HT-29 (cell line): ENCODE measurements at regions not wholly inside any gene's neighbourhood (a gene's known extent, or its start where the extent isn't known, plus 50 kb on each side); places are given as distances from the start of the nearest gene placed in this dataset.

ENCODE experiments used
- DNase-seq: peaks from one replicate; pipeline ENCODE4 v3.0.0-alpha.2; 2015; ENCODE audit warnings: low spot score

GRCh38 chr5:123786411-123786810, 274.4 kb downstream of the CSNK1G3 start:
- DNase-seq, result no peak

- DNase-seq, result no peak
Measured at GRCh38 chr5:123785162-123786071, 273.4 kb downstream of the CSNK1G3 start.

- DNase-seq, result no peak
Measured at GRCh38 chr5:123783421-123783820, 271.4 kb downstream of the CSNK1G3 start.

DNA sequence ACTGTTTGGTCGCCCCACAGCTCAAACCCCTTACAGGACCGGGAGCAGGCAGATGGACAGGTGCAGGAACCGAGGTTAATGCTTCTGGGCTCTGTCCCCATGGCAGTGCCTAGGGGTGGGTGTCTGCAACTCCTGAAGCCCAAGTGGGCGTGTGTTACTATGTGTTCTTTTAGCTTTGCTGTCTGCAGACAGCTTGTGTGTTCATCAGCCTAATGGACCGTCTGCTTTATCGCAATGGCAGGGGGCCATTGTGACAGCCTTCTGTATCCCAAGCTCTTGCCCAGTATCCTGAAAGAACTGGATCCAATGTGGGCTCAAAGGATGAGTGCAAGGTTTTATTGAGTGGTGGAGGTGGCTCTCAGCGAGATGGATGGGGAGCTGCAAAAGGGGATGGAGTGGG, 266.7 kb downstream of the CSNK1G3 start:
- DNase-seq, result no peak

GRCh38 chr5:123776761-123777160, 264.8 kb downstream of the CSNK1G3 start:
- no peak for DNase-seq

- DNase-seq, result no peak
Measured at GRCh38 chr5:123771715-123772114, 259.7 kb downstream of the CSNK1G3 start.

DNA sequence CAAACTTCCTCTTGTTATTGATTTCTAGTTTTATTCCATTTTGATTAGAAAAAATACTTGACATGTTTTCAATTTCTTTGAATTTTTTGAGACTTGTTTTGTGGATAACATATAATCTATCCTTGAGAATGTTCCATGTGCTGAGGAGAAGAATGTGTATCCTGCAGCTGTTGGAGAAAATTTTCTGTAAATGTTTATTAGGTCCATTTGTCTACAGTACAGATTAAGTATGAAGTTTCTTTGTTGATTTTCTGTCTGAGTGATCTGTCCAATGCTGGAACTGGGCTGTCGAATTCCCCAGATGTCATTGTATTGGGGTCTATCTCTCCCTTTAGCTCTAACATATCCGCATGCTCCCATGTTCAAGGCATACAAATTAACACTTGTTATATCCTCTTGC, 251.2 kb downstream of the CSNK1G3 start:
- DNase-seq, result no peak

GRCh38 chr5:123756816-123757215, 244.8 kb downstream of the CSNK1G3 start:
- no peak for DNase-seq

DNA sequence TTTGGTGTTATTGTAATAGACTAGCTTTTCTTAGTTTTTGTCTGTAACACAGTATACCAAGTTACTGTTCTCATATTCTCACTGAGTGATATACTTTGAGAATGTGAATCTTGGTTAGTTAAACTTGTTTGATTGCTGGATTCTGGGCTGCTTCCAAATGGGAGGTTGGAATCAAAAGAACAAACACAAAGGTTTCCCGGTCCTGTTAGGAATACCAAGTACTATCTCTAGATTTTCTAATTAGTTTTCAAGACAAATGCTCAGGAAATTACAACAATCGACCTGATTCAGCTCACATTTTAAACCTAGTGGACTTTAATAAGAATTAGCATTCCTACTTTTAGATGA, 244.3 kb downstream of the CSNK1G3 start:
- no peak for DNase-seq

- DNase-seq, result no peak
Measured at GRCh38 chr5:123755653-123756317, 243.8 kb downstream of the CSNK1G3 start.

DNA sequence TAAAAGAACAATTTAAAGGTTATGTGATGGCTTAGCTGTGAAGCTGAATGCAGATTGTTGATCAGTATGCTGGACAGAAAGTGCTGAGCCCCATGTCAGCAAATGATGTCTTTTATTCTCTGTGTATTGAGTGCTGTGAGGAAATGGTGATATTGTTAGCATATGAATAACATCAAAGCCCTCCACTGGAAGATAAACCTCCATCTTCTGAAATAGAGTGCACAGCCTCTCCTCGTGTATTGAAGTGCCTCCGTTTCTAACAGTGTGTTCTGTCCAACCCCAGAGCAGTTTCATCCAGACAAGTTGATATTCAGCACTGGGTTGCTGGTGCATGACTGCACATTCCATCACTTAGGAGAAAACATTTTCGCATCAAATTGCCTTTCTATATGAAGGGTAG, 242.9 kb downstream of the CSNK1G3 start:
- DNase-seq, result no peak

- no peak for DNase-seq
Measured at GRCh38 chr5:123753937-123754891, 242.2 kb downstream of the CSNK1G3 start.

DNA sequence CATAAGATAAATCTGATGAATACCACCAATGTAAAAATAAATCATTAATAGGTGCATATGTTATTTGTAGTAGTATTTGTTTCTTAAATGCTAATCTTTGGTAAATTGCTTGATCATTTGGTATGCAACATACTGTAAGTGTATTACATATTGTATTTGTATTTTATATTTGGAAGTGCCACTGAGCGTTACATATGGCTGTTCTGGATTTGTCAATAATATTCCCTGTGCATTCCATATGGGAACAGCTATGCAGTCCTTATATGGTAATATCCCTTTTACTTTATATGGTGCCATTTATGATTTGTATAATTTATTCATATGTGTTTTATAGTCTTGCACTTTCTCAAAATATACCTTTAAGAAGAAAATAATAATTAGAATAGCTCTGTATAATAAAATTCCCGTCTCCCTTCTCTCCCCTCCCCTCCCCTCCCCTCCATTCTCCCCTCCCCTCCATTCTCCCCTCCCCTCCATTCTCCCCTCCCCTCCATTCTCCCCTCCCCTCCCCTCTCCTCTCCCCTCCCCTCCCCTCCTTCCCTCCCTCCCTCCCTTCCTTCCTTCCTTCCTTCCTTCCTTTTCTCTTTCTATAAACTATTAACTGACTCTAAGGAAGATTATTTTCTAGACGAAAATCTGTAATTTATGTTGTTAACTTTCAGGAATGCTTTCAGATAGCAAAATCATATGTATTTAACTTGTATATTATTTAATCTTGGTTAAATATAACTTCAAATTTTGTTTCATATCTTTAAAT, 241.4 kb downstream of the CSNK1G3 start:
- no peak for DNase-seq

DNA sequence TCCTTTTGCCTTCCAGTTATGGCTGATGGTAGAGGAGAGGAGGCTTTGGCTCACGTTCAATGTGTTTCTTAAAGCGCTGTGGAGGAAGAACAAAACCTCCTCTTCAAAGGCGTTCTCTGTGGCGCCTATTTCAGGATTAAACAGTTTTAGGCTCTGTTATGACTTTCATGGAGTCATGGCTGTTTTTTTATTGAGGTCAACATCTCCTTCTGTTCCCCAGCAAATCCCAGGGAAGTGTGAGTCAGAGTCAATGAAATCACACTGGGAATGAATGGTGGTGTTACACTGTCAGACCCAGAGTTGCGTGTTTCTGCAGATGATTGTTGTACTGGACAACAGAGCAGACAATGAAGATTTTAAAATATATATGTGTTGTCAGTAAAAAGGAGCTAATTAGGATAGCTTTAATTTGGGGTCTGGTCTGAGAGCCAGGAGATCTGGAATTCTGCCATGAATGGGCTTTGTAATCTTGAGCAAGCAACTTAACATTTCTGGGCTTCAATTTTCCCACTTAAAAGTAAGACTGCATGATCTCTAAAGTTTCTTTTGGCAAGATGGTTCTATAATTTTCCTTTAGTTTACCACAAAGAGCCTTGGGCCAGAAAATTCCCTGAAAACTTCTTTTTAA, 240.7 kb downstream of the CSNK1G3 start:
- DNase-seq, result no peak

DNA sequence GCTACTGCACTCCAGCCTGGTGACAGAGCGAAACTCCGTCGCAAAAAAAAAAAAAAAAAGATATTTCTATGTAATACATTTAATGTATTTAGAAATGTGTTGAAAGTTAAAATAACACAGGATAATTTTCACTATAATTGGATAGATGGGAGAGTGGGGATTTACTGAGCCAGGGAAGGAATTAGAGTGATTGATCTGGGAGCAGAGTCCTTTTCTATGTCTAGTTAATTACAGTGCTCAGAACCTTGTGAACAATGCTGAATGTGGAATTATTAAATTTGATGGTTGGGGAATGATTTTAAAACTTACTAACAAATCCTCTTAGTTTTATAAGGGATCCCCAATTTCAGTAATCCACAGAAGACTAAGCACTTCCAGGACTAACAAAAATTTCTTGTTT, 239.7 kb downstream of the CSNK1G3 start:
- DNase-seq, result no peak

DNA sequence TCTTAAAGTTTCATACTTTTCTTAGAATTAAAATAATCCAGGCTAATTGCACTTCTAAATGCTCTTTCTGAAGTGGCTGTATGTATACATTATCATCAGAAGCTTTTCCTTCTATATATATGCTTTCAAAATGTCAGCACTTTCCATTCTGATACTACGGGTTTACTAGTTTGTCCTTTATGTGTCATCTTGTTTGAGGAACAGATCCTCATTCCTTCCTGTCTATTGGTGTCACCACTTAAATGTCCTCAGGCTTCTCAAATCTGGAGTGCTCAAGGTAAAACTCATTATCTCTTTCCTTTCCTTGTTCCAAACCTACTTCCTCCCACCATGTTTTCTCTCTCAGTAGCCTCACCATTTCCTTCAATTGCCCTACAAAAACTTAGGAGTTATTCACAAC, 236.3 kb downstream of the CSNK1G3 start:
- no peak for DNase-seq

- DNase-seq, result no peak
Measured at GRCh38 chr5:123746683-123747360, 234.8 kb downstream of the CSNK1G3 start.

- no peak for DNase-seq
Measured at GRCh38 chr5:123743990-123744583, 232.1 kb downstream of the CSNK1G3 start.

DNA sequence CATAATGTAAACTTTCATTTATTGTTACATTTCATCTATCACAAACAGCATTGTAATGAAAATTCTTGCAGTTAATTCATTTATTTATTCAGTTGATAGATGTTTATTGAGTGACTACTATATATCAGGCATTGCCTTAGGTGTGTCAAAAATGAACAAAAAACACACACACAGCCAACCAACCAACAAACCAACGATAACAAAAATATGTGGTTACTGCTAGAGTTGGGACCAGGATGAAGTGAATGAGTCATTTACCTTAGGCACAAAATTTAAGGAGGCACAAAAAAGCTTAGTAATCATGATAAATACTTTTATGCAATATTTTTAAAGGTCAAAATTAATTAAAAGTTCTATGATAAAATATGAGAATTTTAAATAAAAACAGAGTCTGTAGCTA, 223.4 kb downstream of the CSNK1G3 start:
- DNase-seq, result no peak

GRCh38 chr5:123732257-123732656, 220.3 kb downstream of the CSNK1G3 start:
- DNase-seq, result no peak
